Spleen (tissue), 11 donors: ENCODE measurements at regions not wholly inside any gene's neighbourhood (a gene's known extent, or its start where the extent isn't known, plus 50 kb on each side); places are given as distances from the start of the nearest gene placed in this dataset.

Experiments
- DNase-seq: peaks from one replicate; pipeline ENCODE4 v3.0.0-alpha.2; 2020
- H3K27ac ChIP-seq, 8 donors: fragments of 200-600 bp; sonication (generic) in 7 of 8; 1 replicate in 4 of 8; 2 replicates in 4 of 8; pipeline versions ENCODE4 v1.5.0 to v1.8.0; 2016 to 2021; ENCODE audit warnings: inconsistent platforms in 4 of 8, mild to moderate bottlenecking in 4 of 8, moderate library complexity in 1 of 8
- H3K27me3 ChIP-seq, 7 donors: fragments of 200-600 bp; sonication (generic) in 6 of 7; replicated peaks in 1 of 7; 1 replicate in 4 of 7; 2 replicates in 3 of 7; pipeline versions ENCODE4 v1.5.0 to v1.8.0; 2016 to 2021; ENCODE audit warnings: inconsistent platforms in 3 of 7, mild to moderate bottlenecking in 1 of 7
- H3K36me3 ChIP-seq, 6 donors: fragments of 200-600 bp; sonication (generic) in 5 of 6; 1 replicate in 4 of 6; 2 replicates in 2 of 6; pipeline versions ENCODE4 v1.5.0 to v1.8.0; 2016 to 2021; ENCODE audit warnings: inconsistent platforms in 2 of 6
- H3K4me1 ChIP-seq, 6 donors: fragments of 200-600 bp; sonication (generic) in 5 of 6; 1 replicate in 3 of 6; 2 replicates in 3 of 6; pipeline versions ENCODE4 v1.5.0 to v1.8.0; 2016 to 2021; ENCODE audit warnings: inconsistent platforms in 3 of 6
- H3K4me3 ChIP-seq, 8 donors: fragments of 200-600 bp; sonication (generic) in 7 of 8; 1 replicate in 4 of 8; 2 replicates in 4 of 8; pipeline versions ENCODE4 v1.5.0 to v1.8.0; 2016 to 2021; ENCODE audit warnings: inconsistent platforms in 4 of 8, mild to moderate bottlenecking in 4 of 8, moderate library complexity in 2 of 8
- H3K9me3 ChIP-seq, 8 donors: fragments of 200-600 bp; sonication (generic) in 7 of 8; 1 replicate in 4 of 8; 2 replicates in 4 of 8; pipeline versions ENCODE4 v1.5.0 to v1.8.0; 2016 to 2021; ENCODE audit warnings: inconsistent platforms in 4 of 8
- POLR2A ChIP-seq, 3 donors: fragments of 450-650 bp; IDR thresholded peaks; one replicate each; pipeline ENCODE4 v1.5.1; 2017; ENCODE audit warnings: antibody characterized with exemption in 3 of 3, mild to moderate bottlenecking in 1 of 3
- POLR2AphosphoS5 ChIP-seq, 3 donors: sonication (generic); formaldehyde crosslinking; IDR thresholded peaks; one replicate each; pipeline ENCODE4 v1.5.1; 2017; ENCODE audit warnings: antibody characterized with exemption in 3 of 3
- WGBS, 5 donors: extraction: QIAGEN DNeasy Blood & Tissue Kit in 3 of 5; methylation state at CpG; one replicate each; pipeline versions ENCODE4 v1.1.5 to v1.1.7; 2013 to 2018; 5-methylcytosine and 5-hydroxymethylcytosine counted together
- intact Hi-C: fragments of 100-400 bp; cut with DNase I; formaldehyde crosslinking; loops from one replicate; pipeline ENCODE4 v1.15.0; 2023; ENCODE audit warnings: low total_unique reads
- TF ChIP-seq, protein P1 (sequence below), 11 experiments: fragments of 200-600 bp in 7 of 11; fragments of 450-650 bp in 4 of 11; sonication (generic) in 4 of 11; IDR thresholded peaks in 8 of 11; conservative IDR thresholded peaks in 3 of 11; 1 replicate in 7 of 11; 2 replicates in 4 of 11; pipeline versions ENCODE4 v1.4.0 to v1.8.0; 2016 to 2021; ENCODE audit warnings: antibody characterized with exemption in 11 of 11, inconsistent platforms in 4 of 11, mild to moderate bottlenecking in 1 of 11
- donor health status: healthy with polysubstance abuse.
- donor health status: DM: no; HTN: no; CAD: no; lungs with moderate emphysema.
- donor health status: DM: no; HTN: no; CAD: no.
- donor health status: Bipolar disorder and iron deficiency.
- donor health status: healthy.
- donor health status: DM: no; HTN: no; CAD: no.
- donor health status: DM: yes; HTN: yes; CAD: no.

DNA sequence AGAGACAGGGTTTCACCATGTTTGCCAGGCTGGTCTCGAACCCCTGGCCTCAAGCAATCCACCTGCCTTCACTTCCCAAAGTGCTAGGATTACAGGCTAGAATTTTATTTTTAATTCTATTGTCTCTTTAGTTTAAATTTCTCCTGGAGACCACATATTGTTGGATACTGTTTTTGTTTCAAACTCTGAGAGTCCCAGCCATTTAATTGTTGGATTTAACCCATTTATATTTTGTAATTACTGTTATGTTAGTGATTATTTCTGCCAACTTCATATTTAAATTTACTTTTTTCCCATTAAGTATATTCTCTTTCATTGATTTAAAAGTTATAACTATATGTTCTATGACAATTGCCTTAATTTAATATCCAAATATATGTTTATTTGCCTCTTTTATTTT, 185.6 kb downstream of the ZNF248 start:
- no peak for DNase-seq

GRCh38 chr10:37667736-37668135, 189.7 kb downstream of the ZNF248 start:
- Histone ChIP-seq H3K4me3 (no peak overlapping the region), H3K27me3 (no peaks in the 10 kb centered on the region), H3K27ac (no peak overlapping the region), H3K4me1 (no peaks in the 10 kb centered on the region), H3K9me3 (peaks cover 0 to 91% (median 69%) of the 10 kb centered on the region in 8 donors), H3K36me3 (no peaks in the 10 kb centered on the region)
- DNase-seq = no peak
- intact Hi-C loops = no loop called here
- TF ChIP-seq, protein P1, sequence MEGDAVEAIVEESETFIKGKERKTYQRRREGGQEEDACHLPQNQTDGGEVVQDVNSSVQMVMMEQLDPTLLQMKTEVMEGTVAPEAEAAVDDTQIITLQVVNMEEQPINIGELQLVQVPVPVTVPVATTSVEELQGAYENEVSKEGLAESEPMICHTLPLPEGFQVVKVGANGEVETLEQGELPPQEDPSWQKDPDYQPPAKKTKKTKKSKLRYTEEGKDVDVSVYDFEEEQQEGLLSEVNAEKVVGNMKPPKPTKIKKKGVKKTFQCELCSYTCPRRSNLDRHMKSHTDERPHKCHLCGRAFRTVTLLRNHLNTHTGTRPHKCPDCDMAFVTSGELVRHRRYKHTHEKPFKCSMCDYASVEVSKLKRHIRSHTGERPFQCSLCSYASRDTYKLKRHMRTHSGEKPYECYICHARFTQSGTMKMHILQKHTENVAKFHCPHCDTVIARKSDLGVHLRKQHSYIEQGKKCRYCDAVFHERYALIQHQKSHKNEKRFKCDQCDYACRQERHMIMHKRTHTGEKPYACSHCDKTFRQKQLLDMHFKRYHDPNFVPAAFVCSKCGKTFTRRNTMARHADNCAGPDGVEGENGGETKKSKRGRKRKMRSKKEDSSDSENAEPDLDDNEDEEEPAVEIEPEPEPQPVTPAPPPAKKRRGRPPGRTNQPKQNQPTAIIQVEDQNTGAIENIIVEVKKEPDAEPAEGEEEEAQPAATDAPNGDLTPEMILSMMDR (IDR thresholded peaks at IDR 0.05 in 8 of 11, conservative IDR thresholded peaks at IDR 0.05 in 3 of 11) = no peak
- no peak for TF ChIP-seq POLR2A (IDR thresholded peaks at IDR 0.05)
- no peak for TF ChIP-seq POLR2AphosphoS5 (IDR thresholded peaks at IDR 0.05)

More for the DNA sequence above, 185.6 kb downstream of the ZNF248 start:
- H3K4me3 ChIP-seq = no peak overlapping the region
- H3K36me3 ChIP-seq = no peaks in the 10 kb centered on the region
- H3K27ac ChIP-seq = no peak overlapping the region
- H3K4me1 ChIP-seq = no peaks in the 10 kb centered on the region
- TF ChIP-seq, protein P1 (IDR thresholded peaks at IDR 0.05 in 8 of 11, conservative IDR thresholded peaks at IDR 0.05 in 3 of 11) = no peak
- TF ChIP-seq POLR2AphosphoS5 (IDR thresholded peaks at IDR 0.05) = no peak
- no peak for TF ChIP-seq POLR2A (IDR thresholded peaks at IDR 0.05)
- intact Hi-C loops = no loop called here
- 19 to 42% (median 34%) methylated on average over 1 of the region's 1 CpG for WGBS, 5 donors
- H3K9me3 ChIP-seq = peaks cover 0 to 84% (median 59%) of the 10 kb centered on the region in 8 donors
- no peaks in the 10 kb centered on the region for H3K27me3 ChIP-seq

- intact Hi-C loops = no loop called here
- Histone ChIP-seq H3K4me1 (no peaks in the 10 kb centered on the region), H3K27ac (no peak overlapping the region), H3K4me3 (no peak overlapping the region), H3K9me3 (peaks cover 0 to 88% (median 60%) of the 10 kb centered on the region in 8 donors), H3K36me3 (no peaks in the 10 kb centered on the region), H3K27me3 (no peaks in the 10 kb centered on the region)
- TF ChIP-seq POLR2AphosphoS5 (IDR thresholded peaks at IDR 0.05) = no peak
- TF ChIP-seq, protein P1 (IDR thresholded peaks at IDR 0.05 in 8 of 11, conservative IDR thresholded peaks at IDR 0.05 in 3 of 11) = no peak
- no peak for TF ChIP-seq POLR2A (IDR thresholded peaks at IDR 0.05)
- 58 to 72% (median 71%) methylated on average over 2 of the region's 2 CpGs for WGBS, 5 donors
- DNase-seq = no peak
Observed at GRCh38 chr10:37654466-37654865, 202.9 kb downstream of the ZNF248 start.

GRCh38 chr10:37643187-37643586, 214.2 kb downstream of the ZNF248 start:
- TF ChIP-seq, protein P1 (IDR thresholded peaks at IDR 0.05 in 8 of 11, conservative IDR thresholded peaks at IDR 0.05 in 3 of 11) = no peak
- TF ChIP-seq POLR2A (IDR thresholded peaks at IDR 0.05) (no peak), POLR2AphosphoS5 (IDR thresholded peaks at IDR 0.05) (no peak)
- no peaks in the 10 kb centered on the region for H3K27me3 ChIP-seq
- intact Hi-C loops = no loop called here
- no peak overlapping the region for H3K27ac ChIP-seq
- no peaks in the 10 kb centered on the region for H3K4me1 ChIP-seq
- H3K36me3 ChIP-seq = no peaks in the 10 kb centered on the region
- no peak overlapping the region for H3K4me3 ChIP-seq
- 50 to 93% (median 86%) methylated on average over 1 of the region's 1 CpG for WGBS, 5 donors
- DNase-seq = no peak
- H3K9me3 ChIP-seq = peaks cover 0 to 43% (median 19%) of the 10 kb centered on the region in 8 donors
